Non-pigmented ciliary epithelial cell (primary cell): ENCODE measurements at regions not wholly inside any gene's neighbourhood (a gene's known extent, or its start where the extent isn't known, plus 50 kb on each side); places are given as distances from the start of the nearest gene placed in this dataset.

Source experiments
- DNase-seq: peaks from one replicate; pipeline ENCODE4 v3.0.0-alpha.2; 2010; ENCODE audit warnings: low read depth

DNA sequence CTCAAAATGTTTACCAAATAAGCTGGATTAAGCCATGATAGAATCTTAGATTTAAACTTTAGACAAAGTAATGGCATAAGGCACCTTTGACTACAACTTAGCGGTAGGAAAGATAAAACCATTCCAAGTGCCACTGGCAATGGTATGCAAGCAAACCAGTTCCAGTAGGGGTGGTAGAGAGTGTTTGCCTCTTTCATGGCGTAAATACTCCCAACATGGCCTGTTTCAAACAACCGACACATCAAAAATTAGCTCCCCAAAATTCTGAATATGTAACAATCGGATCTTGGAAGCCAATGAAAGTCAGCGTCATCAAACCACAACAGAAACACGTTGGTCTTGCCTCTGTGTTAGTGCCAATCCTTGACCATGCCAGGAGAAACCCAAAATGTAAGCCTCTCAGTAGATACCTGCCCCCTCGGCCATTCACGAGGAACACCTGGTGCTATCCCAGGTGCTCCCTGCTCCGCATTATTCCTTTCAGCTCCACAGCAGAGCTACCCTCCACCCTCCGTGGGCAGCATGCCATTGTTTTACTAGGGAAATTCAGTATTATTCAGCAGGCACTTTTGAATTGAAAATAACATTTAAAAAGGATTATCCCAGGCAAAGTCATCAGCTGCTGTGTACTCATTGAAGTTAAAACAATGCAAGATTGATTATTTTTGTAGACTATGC lies 307.8 kb upstream of the CDH11 start:
- no peak for DNase-seq

DNA sequence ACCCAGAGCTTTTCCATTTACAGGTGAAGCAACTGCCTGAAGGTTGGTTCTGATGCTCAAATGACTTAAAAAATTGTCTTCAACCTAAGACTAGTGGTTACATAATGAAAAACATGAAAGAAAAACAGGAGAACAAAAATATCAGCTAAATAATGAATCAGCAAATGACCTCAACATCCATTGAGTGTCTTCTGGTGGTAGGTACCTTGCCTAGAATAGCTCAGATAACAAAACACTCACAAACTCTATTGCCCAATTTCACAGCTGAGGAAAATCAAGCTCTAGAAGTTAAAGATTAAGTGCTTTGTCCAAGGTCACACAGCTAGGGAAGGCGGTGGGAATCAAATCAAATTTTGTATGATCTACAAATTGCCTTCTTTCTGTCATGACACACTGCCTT lies 304.6 kb upstream of the CDH11 start:
- DNase-seq, result no peak

GRCh38 chr16:65422934-65423333 lies 301.1 kb upstream of the CDH11 start:
- no peak for DNase-seq

DNA sequence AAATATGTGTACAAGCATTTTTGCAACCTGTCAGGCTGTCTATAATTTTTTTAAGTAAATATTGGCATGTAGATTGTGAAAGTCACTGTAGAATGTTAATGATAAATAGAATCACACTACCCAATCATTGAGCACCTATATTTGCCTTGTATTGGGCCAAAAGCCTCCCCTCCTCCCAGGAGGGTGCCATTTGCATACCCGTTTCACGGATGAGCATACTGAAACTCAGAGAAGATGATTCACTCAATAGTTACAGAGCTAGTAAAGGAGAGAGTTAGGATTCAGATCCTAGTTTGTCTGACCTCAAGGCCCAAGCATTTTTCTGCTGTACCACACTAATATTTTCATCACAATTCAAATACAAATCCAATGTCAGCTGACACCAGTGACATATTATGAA lies 299.7 kb upstream of the CDH11 start:
- no peak for DNase-seq

DNA sequence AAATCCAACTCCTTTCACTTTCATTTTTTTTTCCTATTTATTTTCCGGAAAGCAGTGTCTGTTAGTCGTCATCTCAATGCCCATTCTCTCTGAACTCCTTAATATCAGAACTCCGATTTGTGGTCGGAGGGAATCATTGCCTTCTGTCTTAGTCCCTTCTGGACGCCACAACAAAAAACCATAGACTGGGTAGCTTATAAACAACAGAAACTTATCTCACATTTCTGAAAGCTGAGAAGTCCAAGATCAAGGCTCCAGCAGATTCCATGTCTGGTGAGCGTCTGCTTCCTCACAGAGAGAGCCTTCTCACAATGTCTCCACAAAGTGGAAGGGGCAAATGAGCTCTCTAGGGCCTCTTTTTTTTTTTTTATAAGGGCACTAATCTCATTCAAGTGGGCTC lies 296.6 kb upstream of the CDH11 start:
- DNase-seq, result no peak

DNA sequence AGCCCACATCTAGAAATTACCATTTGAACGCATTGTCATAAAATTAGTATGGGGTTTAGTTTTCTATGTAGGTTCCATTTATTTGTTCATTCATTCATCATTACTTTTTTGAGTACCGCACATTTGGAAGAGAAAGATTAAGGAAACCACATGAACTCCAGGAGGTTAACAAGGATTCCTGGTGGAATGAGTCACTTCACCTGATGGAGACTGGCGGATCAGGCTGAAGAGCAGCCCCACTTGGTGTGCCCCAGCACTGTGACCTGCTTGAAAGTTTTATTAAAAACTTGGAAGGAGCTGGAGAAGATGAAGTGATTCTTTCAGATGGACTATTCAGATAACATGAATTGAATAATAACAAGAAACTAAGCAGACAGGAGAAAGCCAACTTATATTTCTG lies 293.6 kb upstream of the CDH11 start:
- peak; percentile 55 for DNase-seq

GRCh38 chr16:65414284-65414984 lies 292.6 kb upstream of the CDH11 start:
- peak; percentile 86 for DNase-seq

DNA sequence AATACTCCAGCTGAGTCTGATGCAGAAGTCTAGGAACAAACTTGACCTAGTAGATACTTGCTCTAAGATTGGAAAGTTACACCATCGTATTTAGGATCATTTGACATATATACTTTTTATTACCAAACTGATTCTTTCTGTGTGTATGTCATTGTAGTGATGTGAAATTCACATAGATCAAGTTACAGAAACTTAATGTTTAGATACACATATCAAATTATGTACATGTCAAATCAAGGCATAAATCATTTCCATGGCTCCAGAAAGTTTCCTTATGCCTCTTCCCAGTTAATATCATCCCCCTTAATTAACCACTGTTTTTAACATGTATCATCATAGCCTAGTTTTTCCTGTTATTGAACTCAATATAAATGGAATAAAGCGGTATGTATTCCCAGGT lies 292.0 kb upstream of the CDH11 start:
- DNase-seq, result no peak

DNA sequence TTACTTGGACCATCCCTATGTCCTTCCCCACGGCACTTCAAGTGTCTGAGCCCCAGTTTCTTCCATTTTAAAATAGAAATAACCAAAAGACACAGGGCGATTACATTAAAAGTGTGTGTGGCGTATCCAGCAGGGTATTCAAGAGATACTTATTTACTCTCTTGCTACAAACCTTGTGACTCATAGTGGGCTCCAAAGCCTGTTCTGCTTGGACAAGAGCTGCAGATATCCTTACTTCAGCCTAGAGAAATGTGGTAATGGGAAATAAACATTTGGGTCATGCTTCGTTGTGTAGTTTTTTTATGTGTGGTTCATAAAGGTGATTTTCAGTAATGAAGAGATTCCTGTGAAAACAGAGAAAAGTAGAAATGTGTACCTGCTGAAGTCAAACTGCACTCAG lies 288.9 kb upstream of the CDH11 start:
- peak; percentile 57 for DNase-seq

GRCh38 chr16:65409510-65409909 lies 287.6 kb upstream of the CDH11 start:
- no peak for DNase-seq

DNA sequence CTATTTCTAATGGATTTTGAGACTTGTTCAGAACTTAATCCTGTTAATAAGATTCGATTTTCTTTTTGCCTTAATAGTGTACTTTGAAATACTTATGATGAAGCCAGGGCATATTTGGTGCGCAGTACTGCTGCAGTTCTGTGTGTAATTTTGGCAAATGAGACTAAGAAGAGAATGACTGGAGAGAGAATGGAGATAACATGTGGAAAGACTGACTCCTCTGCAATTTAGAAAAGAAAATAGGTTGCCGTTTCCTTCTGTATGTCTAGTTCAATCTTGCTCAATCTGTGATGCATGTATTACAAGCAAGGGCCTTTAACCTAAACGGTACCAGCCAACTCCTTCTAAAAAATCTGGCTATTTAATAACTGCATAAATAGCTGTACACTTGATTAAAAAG lies 285.1 kb upstream of the CDH11 start:
- DNase-seq, result no peak

DNA sequence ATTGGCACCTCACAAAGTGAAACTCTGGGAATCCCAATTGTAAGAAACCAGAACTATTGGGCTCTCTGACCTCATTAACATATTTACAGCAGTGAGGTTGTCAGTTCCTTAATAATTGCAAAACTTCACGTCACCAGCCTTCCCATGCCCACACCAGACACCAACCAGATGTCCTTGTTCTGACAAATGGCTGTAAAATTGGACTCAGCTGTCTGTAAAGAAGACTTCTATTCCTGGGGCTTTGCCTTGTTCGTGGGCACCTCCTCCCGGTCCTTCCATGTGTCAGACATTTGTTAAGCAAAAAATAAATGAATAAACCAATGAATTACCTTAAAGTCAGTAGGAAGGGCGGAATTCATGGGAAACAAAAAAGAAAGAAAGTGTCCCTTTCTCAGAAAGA lies 284.3 kb upstream of the CDH11 start:
- no peak for DNase-seq

- DNase-seq, result no peak
Measured at GRCh38 chr16:65394281-65394680, 272.4 kb upstream of the CDH11 start.

- DNase-seq, result no peak
Measured at GRCh38 chr16:65392806-65393565, 271.1 kb upstream of the CDH11 start.

DNA sequence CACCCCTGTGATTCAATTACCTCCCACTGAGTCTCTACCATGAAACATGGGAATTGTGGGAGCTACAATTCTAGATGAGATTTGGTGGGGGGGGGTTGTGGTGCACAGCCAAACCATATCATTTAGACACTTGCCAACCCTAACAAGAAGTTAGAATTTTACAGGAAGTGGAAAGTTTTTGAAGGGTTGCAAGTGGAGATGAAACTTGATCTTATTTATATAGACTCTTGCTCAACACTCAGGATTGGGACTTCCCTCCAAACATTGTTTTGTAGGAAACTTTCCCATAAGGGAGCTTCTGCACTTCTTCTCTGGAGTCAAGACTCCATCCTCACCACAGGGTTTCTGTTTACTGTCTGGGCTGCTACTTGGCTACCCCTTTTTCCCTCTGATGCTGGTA lies 266.7 kb upstream of the CDH11 start:
- DNase-seq, result peak; percentile 47

DNA sequence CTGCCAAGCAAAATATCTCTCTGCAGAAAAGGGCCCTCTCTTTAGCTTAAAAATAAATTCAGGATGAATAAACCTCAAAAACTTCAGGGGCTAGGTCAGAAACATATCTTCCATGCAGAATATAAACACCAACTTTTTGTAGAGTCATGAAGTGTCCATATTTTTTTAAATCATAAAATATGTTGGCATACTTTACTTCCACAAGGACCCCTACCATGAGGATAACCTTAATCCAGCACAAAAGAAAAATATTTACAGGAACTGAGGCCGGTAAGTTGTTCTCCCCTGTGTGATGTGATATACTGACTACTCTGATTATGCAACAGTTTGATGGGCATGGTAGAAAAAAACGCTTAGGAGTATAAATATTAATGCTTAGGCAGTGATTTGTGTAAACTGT lies 264.8 kb upstream of the CDH11 start:
- DNase-seq, result no peak

DNA sequence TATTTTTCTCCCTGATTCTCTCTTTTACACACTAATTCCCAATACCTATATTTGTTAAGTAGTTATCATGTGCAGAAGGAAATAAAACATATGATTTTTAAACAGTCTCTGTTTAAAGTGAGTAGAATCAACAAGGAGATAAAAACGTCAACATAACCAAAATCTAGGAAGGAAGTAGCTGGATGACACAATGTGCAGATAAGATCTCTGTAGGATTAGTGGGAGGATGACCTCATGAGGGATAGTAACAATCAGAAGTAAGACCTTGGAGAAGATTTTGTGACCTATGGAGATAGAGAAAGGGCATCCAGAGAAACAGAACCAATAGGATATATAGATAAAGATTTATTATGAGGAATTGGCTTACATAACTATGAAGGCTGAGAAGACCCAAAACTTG lies 262.6 kb upstream of the CDH11 start:
- DNase-seq, result no peak

DNA sequence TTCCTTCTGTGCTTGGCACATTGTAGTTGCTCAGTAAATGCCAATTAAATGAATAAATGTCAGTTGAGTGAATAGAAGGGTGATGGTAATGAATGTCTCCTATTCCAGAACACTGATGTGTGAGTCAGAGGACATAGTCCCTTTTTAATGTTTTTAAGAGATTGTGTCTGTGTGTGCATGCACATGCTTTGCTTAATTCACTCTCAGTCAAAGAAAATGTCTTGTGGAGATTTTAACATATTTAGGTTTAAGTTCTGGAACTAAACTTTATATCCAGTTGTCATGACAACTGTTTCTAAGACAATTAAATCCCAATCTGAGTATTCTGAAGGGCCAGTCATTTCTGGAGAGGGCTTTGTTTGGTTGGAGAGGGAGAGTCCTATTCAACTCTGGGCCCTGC lies 255.3 kb upstream of the CDH11 start:
- no peak for DNase-seq

DNA sequence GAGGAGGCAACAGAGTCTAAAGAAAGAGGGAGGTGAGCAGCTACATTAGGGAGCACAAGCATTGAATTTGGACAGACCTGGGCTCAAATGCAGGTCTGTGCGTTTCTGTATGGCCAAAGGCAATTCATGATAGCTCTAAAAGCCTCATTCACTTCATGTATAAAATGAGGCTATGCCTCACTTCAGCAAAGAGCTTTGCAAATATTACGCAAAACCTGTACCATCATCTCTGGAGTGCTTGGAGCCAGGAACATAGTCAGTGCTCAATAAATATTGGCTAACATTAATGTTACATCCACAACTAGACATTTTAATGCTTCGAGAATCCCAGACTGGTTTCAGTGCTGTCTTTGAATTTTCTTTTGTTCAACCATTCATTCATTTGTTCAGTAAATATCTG lies 254.7 kb upstream of the CDH11 start:
- no peak for DNase-seq

- DNase-seq, result no peak
Measured at GRCh38 chr16:65375651-65376050, 253.8 kb upstream of the CDH11 start.

GRCh38 chr16:65373097-65373496 lies 251.2 kb upstream of the CDH11 start:
- DNase-seq, result no peak

DNA sequence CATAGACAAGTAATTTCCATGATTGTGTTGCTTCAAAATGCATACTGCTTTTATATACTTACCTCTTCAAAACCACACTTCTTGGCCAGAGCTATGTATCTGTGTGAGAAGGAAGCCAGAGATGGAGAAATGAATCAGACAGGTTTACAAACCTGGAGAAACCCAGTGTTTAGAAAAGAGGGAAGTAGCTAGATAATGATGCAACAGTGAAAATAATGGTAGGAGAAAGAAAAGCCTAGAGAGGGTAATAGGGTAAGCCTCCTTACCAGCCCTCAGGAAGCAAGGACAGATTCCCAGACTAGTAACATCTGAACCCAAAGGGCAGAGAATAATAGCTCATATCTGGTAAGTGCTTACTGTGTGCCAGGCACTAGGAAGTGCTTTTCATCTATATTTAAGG lies 250.3 kb upstream of the CDH11 start:
- DNase-seq, result no peak
